Choroid plexus epithelial cell (primary cell): ENCODE measurements at regions not wholly inside any gene's neighbourhood (a gene's known extent, or its start where the extent isn't known, plus 50 kb on each side); places are given as distances from the start of the nearest gene placed in this dataset.
A peak's percentile ranks its signal among the peaks of the same experiment; 100 is the strongest.
"Not testable (repeated sequence)": the region's sequence is repeated elsewhere in the genome, so short reads cannot be mapped to it uniquely, and the experiment has no call there.

ENCODE experiments used
- DNase-seq: peaks from one replicate; pipeline ENCODE4 v3.0.0-alpha.2; 2010; ENCODE audit warnings: low read depth
- H3K4me3 ChIP-seq: 2 replicates; pipeline ENCODE4 v1.5.1; 2011; ENCODE audit warnings: low read depth, mild to moderate bottlenecking, control low read depth, low read length, moderate library complexity
- TF ChIP-seq, protein P1 (sequence below): conservative IDR thresholded peaks from 2 replicates; pipeline ENCODE4 v1.5.1; 2011; ENCODE audit warnings: low read depth, mild to moderate bottlenecking, control low read depth, inconsistent platforms, low read length, moderate library complexity

DNA sequence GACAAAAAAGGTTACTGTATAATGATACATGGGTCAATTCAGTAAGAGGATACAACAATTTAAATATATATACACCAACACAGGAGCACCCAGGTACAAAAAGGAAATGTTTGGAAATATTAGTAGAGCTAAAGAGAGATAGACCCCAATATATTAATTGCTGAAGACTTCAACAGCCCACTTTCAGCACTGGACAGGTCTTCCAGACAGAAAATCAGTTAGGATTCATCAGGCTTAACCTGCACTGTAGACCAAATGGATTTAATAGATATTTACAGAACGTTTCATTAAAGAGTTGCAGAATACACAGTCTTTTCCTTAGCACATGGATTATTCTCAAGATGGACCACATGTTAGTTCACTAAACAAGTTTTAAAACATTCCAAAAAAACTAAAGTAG is 845.9 kb upstream of the GBE1 start:
- DNase-seq, result no peak
- H3K4me3 ChIP-seq, result no peak overlapping the region
- TF ChIP-seq, protein P1, sequence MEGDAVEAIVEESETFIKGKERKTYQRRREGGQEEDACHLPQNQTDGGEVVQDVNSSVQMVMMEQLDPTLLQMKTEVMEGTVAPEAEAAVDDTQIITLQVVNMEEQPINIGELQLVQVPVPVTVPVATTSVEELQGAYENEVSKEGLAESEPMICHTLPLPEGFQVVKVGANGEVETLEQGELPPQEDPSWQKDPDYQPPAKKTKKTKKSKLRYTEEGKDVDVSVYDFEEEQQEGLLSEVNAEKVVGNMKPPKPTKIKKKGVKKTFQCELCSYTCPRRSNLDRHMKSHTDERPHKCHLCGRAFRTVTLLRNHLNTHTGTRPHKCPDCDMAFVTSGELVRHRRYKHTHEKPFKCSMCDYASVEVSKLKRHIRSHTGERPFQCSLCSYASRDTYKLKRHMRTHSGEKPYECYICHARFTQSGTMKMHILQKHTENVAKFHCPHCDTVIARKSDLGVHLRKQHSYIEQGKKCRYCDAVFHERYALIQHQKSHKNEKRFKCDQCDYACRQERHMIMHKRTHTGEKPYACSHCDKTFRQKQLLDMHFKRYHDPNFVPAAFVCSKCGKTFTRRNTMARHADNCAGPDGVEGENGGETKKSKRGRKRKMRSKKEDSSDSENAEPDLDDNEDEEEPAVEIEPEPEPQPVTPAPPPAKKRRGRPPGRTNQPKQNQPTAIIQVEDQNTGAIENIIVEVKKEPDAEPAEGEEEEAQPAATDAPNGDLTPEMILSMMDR, result no peak

DNA sequence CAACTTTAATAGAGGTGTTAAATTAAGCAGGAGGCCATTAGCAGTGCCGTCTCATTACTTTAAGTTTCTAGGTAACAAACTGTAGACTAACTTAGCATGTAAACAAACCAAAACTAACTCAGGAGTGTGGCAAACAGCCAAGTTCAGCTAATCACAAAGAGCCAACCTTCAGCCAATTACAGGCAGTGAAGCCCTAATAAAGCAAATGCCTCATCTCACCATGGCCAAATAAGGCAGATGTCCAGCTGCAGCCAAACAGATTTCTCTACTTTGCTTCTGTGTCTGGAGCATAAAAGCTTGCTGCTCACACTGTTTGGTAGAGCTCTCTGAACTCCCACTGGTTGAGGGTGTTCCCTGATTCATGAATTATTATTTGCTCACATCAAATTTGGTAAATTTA is 835.4 kb upstream of the GBE1 start:
- TF ChIP-seq, protein P1, result no peak
- no peak for DNase-seq
- no peak overlapping the region for H3K4me3 ChIP-seq

DNA sequence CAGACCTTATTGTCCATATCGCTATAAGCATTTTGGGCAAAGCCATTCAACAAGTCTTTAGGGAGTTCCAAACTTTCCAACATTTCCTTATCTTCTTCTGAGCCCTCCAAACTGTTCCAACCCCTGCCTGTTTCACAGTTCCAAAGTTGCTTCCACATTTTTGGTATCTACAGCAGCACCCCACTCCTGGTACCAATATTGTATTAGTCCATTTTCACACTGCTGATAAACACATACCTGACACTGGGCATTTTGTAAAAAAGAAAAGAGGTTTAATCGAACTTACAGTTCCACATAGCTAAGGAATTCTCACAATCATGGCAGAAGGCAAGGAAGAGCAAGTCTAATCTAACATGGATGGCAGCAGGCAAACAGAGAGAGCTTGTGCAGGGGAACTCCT is 834.1 kb upstream of the GBE1 start:
- no peak for DNase-seq
- H3K4me3 ChIP-seq, result no peak overlapping the region
- TF ChIP-seq, protein P1, result no peak

DNA sequence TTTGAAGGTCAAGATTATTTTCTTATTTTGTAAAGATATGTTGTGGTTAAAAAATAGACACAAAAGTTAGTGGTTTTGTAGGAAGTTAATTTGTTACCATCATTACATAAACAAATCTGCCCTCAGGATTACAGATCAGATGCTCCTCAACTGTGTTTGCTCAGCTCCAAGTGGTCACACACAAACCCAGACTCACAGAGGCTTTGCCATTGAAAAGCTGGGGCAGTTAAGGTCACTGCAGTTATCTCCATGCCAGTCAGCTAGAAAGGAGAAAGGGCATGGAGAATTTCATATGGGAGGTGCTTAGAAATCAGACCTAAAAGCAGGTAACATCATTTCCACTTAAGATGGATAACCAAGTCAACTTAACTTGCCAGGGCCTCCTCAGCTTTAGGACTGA is 825.7 kb upstream of the GBE1 start:
- TF ChIP-seq, protein P1, result no peak
- H3K4me3 ChIP-seq, result no peak overlapping the region
- DNase-seq, result no peak

DNA sequence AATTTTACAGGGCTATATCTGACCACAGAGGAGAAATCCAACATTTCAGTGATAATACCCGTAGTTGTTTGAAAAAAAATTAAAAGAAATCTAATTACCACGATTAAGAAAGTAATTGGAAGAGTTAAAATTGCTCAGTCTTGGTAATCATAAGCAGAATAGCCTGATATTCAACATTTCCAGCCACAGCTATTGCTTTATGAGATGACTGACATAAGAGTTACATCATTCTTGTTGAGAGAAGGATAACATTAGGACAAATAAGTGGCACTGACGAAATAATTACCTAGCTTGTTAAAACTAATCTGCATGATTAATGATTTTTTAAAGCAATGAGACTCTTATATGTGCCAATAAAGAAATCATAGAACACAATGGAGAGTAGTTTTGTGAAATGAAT is 825.0 kb upstream of the GBE1 start:
- no peak for DNase-seq
- TF ChIP-seq, protein P1, result no peak
- H3K4me3 ChIP-seq, result no peak overlapping the region

DNA sequence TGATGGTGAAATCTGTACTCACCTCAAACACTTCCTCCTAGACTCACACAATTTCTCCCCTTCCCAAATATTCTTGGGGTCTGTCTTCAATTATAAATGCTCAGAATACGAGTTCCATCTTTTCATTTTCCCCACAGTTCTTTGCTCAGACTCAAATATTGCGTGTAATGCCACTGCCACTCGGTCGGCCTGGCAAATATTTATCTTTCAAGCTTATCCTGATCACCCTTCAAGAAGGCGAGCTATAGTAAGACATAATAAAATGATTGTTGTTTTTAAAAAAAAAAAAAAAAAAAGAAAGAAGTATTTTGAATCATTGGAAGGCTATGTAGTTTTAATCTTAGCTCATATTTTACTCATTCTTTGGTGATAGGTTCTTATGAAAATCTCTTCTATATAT is 824.6 kb upstream of the GBE1 start:
- H3K4me3 ChIP-seq, DNase-seq: not testable (repeated sequence)

DNA sequence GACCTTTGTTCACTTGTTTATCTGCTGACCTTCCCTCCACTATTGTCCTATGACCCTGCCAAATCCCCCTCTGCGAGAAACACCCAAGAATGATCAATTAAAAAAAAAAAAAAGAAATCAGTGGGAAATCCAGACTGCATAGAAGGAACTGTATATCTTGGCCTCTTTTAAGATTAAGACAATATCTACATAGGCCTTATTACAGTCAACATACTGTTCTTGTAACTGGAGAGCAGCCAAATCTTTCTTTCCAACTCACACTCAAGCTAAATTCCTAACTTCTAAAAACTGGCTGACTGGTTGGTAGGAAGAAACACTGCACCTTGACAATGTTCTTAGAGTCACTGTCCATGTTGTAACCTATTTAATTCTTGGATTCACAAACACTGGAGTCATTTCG is 824.1 kb upstream of the GBE1 start:
- H3K4me3 ChIP-seq, result not testable (repeated sequence)
- peak; percentile 2 for DNase-seq

DNA sequence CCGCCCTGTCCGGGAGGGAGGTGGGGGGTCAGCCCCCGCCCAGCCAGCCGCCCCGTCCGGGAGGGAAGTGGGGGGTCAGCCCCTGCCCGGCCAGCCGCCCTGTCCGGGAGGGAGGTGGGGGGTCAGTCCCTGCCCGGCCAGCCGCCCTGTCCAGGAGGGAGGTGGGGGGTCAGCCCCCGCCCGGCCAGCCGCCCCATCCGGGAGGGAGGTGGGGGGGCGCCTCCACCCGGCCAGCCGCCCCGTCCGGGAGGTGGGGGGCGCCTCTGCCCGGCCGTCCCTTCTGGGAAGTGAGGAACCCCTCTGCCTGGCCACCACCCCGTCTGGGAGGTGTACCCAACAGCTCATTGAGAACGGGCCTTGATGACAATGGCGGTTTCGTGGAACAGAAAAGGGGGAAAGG is 823.4 kb upstream of the GBE1 start:
- not testable (repeated sequence) for H3K4me3 ChIP-seq, DNase-seq

DNA sequence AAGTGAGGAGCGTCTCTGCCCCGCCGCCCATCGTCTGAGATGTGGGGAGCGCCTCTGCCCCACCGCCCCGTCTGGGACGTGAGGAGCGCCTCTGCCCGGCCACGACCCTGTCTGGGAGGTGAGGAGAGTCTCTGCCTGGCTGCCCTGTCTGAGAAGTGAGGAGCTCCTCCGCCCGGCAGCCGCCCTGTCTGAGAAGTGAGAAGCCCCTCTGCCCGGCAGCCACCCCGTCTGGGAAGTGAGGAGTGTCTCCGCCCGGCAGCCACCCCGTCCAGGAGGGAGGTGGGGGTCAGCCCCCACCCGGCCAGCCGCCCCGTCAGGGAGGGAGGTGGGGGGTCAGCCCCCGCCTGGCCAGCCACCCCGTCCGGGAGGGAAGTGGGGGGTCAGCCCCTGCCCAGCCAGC is 823.0 kb upstream of the GBE1 start:
- DNase-seq, H3K4me3 ChIP-seq: not testable (repeated sequence)

DNA sequence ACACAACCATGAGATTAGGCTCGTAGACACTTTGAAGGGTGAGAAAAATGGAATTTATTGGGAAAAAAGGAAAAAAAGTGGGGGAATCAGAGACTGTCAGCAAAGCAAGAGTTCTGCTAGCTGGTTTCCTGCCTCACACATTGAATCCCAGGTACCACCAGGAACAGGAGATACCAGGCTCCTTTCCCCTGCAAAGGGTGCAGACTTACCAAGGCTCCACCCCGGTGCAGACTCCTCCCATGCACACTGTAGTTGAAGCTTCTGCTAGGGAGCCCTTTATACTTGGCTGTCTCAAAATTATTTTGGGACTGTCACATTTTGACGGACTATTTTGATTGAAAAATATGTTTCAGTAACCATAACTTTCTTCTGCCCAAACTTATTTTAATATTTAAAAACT is 819.9 kb upstream of the GBE1 start:
- H3K4me3 ChIP-seq, result no peak overlapping the region
- DNase-seq, result no peak
- TF ChIP-seq, protein P1, result no peak
